ENCODE measurements at regions not wholly inside any gene's neighbourhood (a gene's known extent, or its start where the extent isn't known, plus 50 kb on each side); places are given as distances from the start of the nearest gene placed in this dataset.

DNA sequence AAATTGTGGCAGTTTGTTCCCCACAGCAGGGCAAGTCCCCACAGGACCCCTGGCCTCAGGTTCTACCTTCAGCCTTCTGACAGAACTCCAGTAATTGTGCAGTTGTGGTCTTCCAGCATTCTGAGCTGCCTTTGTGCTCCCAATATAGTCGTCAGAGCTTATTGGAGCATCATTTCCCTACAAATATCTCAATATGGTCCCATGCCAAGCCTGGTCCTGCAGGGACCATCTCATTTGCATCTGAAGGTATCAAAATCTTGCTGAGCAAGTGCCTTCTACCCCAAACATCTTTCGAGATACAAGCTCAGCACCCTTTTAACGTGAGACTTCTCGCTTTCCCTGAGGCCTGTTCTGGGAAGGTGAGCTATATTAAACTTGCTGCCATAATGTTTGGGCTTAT, 333.9 kb upstream of the CDH11 start:
- Histone ChIP-seq H3K4me2 (ENCODE audit: low read length) (no peak overlapping the region), H2AFZ (ENCODE audit: low read depth, low read length, poor library complexity, severe bottlenecking) (no peak overlapping the region), H4K20me1 (ENCODE audit: insufficient read depth) (no peaks in the 10 kb centered on the region), H3K4me3 (replicated peaks in 1 of 2; ENCODE audit: low read depth in 1 of 2, low read length in 2 of 2) (no peak overlapping the region), H3K36me3 (ENCODE audit: control insufficient read depth in 1 of 2, insufficient read depth in 2 of 2, low read length in 2 of 2) (no peaks in the 10 kb centered on the region), H3K9me2 (ENCODE audit: insufficient read depth) (no peaks in the 10 kb centered on the region), H3K79me2 (ENCODE audit: insufficient read depth, low read length) (no peaks in the 10 kb centered on the region), H3K27ac (ENCODE audit: low read depth, low read length) (no peak overlapping the region), H3K27me3 (ENCODE audit: insufficient read depth, low read length) (no peaks in the 10 kb centered on the region), H3K9ac (ENCODE audit: low read length) (no peak overlapping the region), H3K9me3 (ENCODE audit: control insufficient read depth in 1 of 2, insufficient read depth in 1 of 2, low read depth in 1 of 2, low read length in 2 of 2) (peaks cover 0 to 22% of the 10 kb centered on the region in 2 experiments; a peak in 2 of 4 replicates), H3K4me1 (ENCODE audit: control insufficient read depth in 1 of 2, insufficient read depth in 2 of 2, low read length in 2 of 2) (no peaks in the 10 kb centered on the region)
- ChIA-PET RAD21 (ENCODE audit: low non-redundant PET in 1 of 2, low total read pairs in 2 of 2, uncharacterized antibody in 2 of 2, unreplicated experiment in 2 of 2) (no interaction called here), CTCF (no interaction called here), POLR2A (no interaction called here)
- BruUV-seq (replicated peaks), result no TSS peak
- intact Hi-C loops (cut with micrococcal nuclease), result no loop called here
- no peak for TF ChIP-seq ELF1 (IDR thresholded peaks at IDR 0.05; ENCODE audit: borderline replicate concordance, low read depth)
- TF ChIP-seq POLR2A (IDR thresholded peaks at IDR 0.05; ENCODE audit: borderline replicate concordance, extremely low read depth, insufficient read depth, insufficient read length), result no peak
- TF ChIP-seq, protein P1, sequence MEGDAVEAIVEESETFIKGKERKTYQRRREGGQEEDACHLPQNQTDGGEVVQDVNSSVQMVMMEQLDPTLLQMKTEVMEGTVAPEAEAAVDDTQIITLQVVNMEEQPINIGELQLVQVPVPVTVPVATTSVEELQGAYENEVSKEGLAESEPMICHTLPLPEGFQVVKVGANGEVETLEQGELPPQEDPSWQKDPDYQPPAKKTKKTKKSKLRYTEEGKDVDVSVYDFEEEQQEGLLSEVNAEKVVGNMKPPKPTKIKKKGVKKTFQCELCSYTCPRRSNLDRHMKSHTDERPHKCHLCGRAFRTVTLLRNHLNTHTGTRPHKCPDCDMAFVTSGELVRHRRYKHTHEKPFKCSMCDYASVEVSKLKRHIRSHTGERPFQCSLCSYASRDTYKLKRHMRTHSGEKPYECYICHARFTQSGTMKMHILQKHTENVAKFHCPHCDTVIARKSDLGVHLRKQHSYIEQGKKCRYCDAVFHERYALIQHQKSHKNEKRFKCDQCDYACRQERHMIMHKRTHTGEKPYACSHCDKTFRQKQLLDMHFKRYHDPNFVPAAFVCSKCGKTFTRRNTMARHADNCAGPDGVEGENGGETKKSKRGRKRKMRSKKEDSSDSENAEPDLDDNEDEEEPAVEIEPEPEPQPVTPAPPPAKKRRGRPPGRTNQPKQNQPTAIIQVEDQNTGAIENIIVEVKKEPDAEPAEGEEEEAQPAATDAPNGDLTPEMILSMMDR (IDR thresholded peaks at IDR 0.05 in 2 of 3, conservative IDR thresholded peaks at IDR 0.05 in 1 of 3; ENCODE audit: borderline replicate concordance in 1 of 3, insufficient read depth in 1 of 3, low read depth in 2 of 3, low read length in 2 of 3), result no peak
- no peak for TF ChIP-seq SRF (IDR thresholded peaks at IDR 0.05; ENCODE audit: low read depth)
- TF ChIP-seq SIN3A (IDR thresholded peaks at IDR 0.05; ENCODE audit: low read depth), result no peak
- TF ChIP-seq EGR1 (IDR thresholded peaks at IDR 0.05; ENCODE audit: low read depth), result no peak
- TF ChIP-seq, protein P2, sequence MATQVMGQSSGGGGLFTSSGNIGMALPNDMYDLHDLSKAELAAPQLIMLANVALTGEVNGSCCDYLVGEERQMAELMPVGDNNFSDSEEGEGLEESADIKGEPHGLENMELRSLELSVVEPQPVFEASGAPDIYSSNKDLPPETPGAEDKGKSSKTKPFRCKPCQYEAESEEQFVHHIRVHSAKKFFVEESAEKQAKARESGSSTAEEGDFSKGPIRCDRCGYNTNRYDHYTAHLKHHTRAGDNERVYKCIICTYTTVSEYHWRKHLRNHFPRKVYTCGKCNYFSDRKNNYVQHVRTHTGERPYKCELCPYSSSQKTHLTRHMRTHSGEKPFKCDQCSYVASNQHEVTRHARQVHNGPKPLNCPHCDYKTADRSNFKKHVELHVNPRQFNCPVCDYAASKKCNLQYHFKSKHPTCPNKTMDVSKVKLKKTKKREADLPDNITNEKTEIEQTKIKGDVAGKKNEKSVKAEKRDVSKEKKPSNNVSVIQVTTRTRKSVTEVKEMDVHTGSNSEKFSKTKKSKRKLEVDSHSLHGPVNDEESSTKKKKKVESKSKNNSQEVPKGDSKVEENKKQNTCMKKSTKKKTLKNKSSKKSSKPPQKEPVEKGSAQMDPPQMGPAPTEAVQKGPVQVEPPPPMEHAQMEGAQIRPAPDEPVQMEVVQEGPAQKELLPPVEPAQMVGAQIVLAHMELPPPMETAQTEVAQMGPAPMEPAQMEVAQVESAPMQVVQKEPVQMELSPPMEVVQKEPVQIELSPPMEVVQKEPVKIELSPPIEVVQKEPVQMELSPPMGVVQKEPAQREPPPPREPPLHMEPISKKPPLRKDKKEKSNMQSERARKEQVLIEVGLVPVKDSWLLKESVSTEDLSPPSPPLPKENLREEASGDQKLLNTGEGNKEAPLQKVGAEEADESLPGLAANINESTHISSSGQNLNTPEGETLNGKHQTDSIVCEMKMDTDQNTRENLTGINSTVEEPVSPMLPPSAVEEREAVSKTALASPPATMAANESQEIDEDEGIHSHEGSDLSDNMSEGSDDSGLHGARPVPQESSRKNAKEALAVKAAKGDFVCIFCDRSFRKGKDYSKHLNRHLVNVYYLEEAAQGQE (IDR thresholded peaks at IDR 0.05; ENCODE audit: low read depth), result no peak
- no peak for ATAC-seq
- no peak for DNase-seq (ENCODE audit: low read depth, low spot score)
